ENCODE measurements at regions not wholly inside any gene's neighbourhood (a gene's known extent, or its start where the extent isn't known, plus 50 kb on each side); places are given as distances from the start of the nearest gene placed in this dataset.
"Not testable (repeated sequence)": the region's sequence is repeated elsewhere in the genome, so short reads cannot be mapped to it uniquely, and the experiment has no call there.

GRCh38 chr16:46519063-46519462 is 102.1 kb downstream of the SHCBP1 start:
- no peak for TF ChIP-seq CTCF (IDR thresholded peaks at IDR 0.05; ENCODE audit: low read depth, low read length, missing control alignments)
- no peaks in the 10 kb centered on the region for H3K27me3 ChIP-seq (replicated peaks)
- H3K4me3 ChIP-seq (ENCODE audit: low read depth, low read length) = no peak overlapping the region
- DNase-seq = no peak
- H3K36me3 ChIP-seq (replicated peaks) = no peaks in the 10 kb centered on the region
- no peak overlapping the region for H3K27ac ChIP-seq
- in situ Hi-C loops (cut with HindIII; ENCODE audit: low pct_ligation_motif_present, low sequenced_read_pairs) = no loop called here

- TF ChIP-seq CTCF (IDR thresholded peaks at IDR 0.05; ENCODE audit: low read depth, low read length, missing control alignments) = no peak
- in situ Hi-C loops (cut with HindIII; ENCODE audit: low pct_ligation_motif_present, low sequenced_read_pairs) = no loop called here
- no peak overlapping the region for H3K27ac ChIP-seq
Observed at GRCh38 chr16:46496701-46497100, 124.5 kb downstream of the SHCBP1 start.

GRCh38 chr16:46482895-46483294 is 138.3 kb downstream of the SHCBP1 start:
- Histone ChIP-seq H3K36me3 (replicated peaks) (no peaks in the 10 kb centered on the region), H3K4me3 (ENCODE audit: low read depth, low read length) (no peak overlapping the region), H3K27ac (no peak overlapping the region), H3K27me3 (replicated peaks) (no peaks in the 10 kb centered on the region)
- TF ChIP-seq CTCF (IDR thresholded peaks at IDR 0.05; ENCODE audit: low read depth, low read length, missing control alignments) = no peak
- in situ Hi-C loops (cut with HindIII; ENCODE audit: low pct_ligation_motif_present, low sequenced_read_pairs) = no loop called here
- DNase-seq = no peak

More at GRCh38 chr16:46496701-46497100, 124.5 kb downstream of the SHCBP1 start:
- no peak for DNase-seq
- no peaks in the 10 kb centered on the region for H3K27me3 ChIP-seq (replicated peaks)
- H3K36me3 ChIP-seq (replicated peaks) = no peaks in the 10 kb centered on the region
- no peak overlapping the region for H3K4me3 ChIP-seq (ENCODE audit: low read depth, low read length)

- H3K27ac ChIP-seq = no peak overlapping the region
- no peak for DNase-seq
- no peak overlapping the region for H3K4me3 ChIP-seq (ENCODE audit: low read depth, low read length)
- H3K36me3 ChIP-seq (replicated peaks) = no peaks in the 10 kb centered on the region
- no peaks in the 10 kb centered on the region for H3K27me3 ChIP-seq (replicated peaks)
- in situ Hi-C loops (cut with HindIII; ENCODE audit: low pct_ligation_motif_present, low sequenced_read_pairs) = no loop called here
- TF ChIP-seq CTCF (IDR thresholded peaks at IDR 0.05; ENCODE audit: low read depth, low read length, missing control alignments) = no peak
Observed at GRCh38 chr16:46466239-46466638, 154.9 kb downstream of the SHCBP1 start.

- H3K27me3 ChIP-seq (replicated peaks); in situ Hi-C loops (cut with HindIII; ENCODE audit: low pct_ligation_motif_present, low sequenced_read_pairs); DNase-seq: not testable (repeated sequence)
Observed at GRCh38 chr16:46454801-46455200, 166.4 kb downstream of the SHCBP1 start.

GRCh38 chr16:46428108-46429061 is 192.8 kb downstream of the SHCBP1 start:
- TF ChIP-seq CTCF (IDR thresholded peaks at IDR 0.05; ENCODE audit: low read depth, low read length, missing control alignments) = no peak
- no peaks in the 10 kb centered on the region for H3K36me3 ChIP-seq (replicated peaks)

More at GRCh38 chr16:46454801-46455200, 166.4 kb downstream of the SHCBP1 start:
- not testable (repeated sequence) for H3K4me3 ChIP-seq (ENCODE audit: low read depth, low read length); H3K27ac ChIP-seq; H3K36me3 ChIP-seq (replicated peaks)

More at GRCh38 chr16:46428108-46429061, 192.8 kb downstream of the SHCBP1 start:
- Histone ChIP-seq H3K4me3 (ENCODE audit: low read depth, low read length) (no peak overlapping the region), H3K27me3 (replicated peaks) (no peaks in the 10 kb centered on the region), H3K27ac (no peak overlapping the region)
- in situ Hi-C loops (cut with HindIII; ENCODE audit: low pct_ligation_motif_present, low sequenced_read_pairs) = no loop called here
- DNase-seq = no peak

Data from brain microvascular endothelial cell (primary cell).